ENCODE measurements at regions not wholly inside any gene's neighbourhood (a gene's known extent, or its start where the extent isn't known, plus 50 kb on each side); places are given as distances from the start of the nearest gene placed in this dataset.

GRCh38 chr10:111646021-111646420 is 537.5 kb downstream of the GPAM start:
- TF ChIP-seq CTCF (IDR thresholded peaks at IDR 0.05; ENCODE audit: extremely low read depth in 1 of 2, insufficient read depth in 1 of 2, low read depth in 1 of 2, low read length in 2 of 2) = no peak
- no peak for TF ChIP-seq POLR2A (IDR thresholded peaks at IDR 0.05; ENCODE audit: low read depth, low read length)
- TF ChIP-seq EZH2 (IDR thresholded peaks at IDR 0.05; ENCODE audit: borderline replicate concordance, low read depth, low read length, severe bottlenecking) = no peak
- TF ChIP-seq POLR2AphosphoS5 (IDR thresholded peaks at IDR 0.05; ENCODE audit: insufficient read depth, low read depth, low read length) = no peak

All from endothelial cell of umbilical vein (primary cell).